ENCODE measurements at regions not wholly inside any gene's neighbourhood (a gene's known extent, or its start where the extent isn't known, plus 50 kb on each side); places are given as distances from the start of the nearest gene placed in this dataset.

DNA sequence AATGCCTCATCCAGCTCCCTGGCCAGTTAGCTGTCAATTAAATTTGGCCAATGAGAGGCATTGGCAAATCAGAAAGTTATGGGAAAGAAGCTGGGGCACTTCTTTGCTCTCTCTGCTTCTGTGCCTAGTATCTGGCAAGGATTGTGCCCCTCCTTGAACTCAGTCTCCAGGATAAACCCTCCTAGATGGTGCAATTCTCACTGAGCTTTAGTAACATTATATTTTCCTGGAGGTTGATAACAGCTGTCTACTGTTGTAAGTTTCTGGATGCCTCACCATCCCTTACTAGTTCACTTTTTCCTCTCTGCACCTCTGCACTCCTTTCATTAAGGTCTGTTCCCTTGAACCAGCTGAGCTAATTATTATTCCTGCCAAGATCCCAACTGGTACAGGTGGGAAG, 329.5 kb downstream of the MFSD1 start:
- DNase-seq: no peak

DNA sequence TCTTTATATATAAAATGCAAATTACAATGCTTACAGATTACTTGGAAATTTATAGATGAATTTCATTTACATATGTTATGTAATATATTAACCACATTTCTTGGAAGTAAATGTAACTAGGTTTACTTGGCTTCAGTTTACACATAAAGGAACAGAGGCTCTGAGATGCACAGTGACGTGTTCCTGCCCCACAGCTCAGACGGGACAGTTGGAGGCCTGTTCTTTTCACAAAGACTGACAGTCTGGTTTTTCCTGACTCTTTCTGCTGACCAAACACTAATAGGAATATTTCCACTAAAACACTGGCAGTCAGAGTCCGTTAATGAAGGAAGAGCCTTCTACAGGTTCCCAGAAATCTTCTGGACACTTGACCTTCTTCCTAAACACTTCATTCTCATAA, 336.1 kb downstream of the MFSD1 start:
- DNase-seq: no peak

DNA sequence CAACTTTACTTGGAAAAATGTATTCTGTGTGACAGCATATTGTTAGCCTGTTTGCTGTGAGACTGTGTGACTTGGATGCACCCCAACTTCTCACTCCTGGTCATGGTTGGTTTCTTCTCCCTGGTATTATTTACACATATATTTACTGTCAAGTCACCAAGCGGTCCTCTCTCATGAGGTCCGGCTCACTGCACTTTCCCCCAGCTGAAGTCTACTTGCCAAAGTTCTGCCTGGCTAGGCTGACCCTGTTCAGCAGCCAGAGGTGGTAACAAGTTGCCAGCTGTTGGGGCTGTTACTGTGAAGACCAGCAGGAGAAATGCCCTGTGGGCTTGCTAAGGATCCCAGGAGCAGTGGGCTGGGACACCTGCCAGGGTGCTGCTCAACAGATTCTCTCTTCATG, 337.5 kb downstream of the MFSD1 start:
- DNase-seq: no peak

DNA sequence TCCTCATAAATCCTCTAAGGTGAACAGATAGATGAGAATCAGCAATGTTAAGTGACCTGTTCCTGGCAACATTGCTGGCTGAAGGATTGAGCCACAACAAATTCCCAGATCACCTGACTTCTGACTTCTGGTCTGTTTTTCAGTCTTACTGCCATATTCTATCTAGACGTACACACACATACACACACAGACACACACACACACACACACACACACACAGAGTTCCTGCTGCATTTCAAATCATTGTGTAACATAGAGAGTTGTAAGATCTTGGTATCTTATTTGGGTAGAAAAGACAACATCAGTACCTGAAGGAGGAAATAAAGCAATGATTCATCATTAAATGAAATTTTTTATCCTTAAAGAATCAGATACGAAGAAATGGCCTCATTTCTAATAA, 342.6 kb downstream of the MFSD1 start:
- DNase-seq: no peak

DNA sequence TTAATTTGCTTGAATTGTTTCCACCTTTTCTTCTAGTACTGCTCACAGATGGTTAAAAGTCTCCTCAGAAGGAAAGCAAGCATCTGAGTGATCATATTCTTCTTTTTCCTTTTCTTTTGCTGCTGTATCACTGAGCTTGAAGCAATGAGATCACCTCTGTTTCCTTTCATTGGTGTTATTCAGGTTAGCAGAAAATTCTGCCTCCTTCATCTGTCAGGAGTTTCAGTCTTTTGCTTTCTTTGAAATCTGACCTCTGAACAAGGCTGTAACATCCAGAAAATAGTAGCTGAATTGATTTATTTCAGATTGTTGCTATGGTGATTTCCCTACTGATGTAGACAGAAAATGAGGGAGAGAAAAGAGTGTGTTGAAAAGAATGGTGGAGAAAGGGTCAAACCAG, 343.0 kb downstream of the MFSD1 start:
- DNase-seq: no peak

DNA sequence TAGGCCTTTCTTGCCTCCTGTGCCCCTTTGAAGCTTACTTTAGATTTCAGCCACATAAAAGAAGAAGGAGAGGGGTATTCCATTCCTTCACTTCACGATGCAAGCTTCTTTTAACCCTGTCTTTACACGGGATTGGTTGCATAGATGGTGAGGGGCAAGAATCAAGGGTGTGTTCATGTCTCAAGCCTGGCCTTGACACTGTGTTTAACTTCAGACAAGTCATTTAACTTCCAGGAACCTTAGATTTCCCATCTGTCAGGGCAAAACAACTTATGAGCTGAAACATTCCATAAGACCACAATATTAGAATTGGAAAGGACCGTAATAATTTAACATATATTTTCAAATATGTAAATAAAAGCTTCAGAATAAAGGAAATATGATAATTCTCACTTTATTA, 344.5 kb downstream of the MFSD1 start:
- no peak for DNase-seq

DNA sequence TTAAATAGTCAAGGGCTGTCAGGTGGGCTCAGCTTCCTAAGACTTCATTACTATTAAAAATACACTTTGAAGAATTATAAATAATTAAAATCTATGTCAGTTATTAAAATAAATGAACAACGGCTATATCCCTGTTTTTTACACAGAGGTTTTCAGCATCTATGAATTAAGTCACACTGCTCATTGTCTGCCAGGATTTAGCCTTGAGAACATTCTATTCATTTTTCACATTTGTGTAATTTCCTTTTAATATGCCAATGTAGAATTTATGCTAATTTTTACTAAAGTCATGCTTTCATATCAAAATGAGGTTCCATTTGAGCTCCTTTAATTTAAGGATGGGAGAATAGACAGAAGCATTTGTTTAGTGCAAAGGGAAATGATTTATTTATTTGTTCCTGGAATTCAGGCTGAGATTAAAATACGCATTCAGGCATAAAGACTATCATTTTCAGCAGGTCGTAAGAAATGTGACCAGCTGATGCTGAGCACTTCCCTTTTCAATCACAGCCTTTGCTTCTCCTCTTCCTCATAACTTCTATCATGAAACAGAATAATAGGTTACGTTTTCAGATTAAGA, 345.1 kb downstream of the MFSD1 start:
- DNase-seq: no peak

DNA sequence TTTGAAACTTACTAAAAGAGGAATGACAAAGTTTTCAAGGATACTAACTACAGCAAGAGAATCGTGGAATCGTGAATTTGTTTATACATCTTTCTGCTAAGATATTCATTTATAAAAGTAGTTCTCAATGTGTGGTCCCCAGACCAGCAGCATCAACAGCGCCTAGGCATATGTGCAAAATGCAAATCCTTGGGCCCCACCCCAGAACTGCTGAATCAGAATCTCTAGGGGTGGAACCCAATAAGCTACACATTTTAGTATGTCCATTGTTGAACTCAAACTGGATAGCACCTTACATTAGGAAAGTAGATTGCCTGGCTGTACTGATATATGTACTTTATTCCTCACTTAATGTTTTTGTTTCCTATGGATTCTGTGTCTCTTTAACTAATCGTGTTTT, 346.0 kb downstream of the MFSD1 start:
- no peak for DNase-seq

DNA sequence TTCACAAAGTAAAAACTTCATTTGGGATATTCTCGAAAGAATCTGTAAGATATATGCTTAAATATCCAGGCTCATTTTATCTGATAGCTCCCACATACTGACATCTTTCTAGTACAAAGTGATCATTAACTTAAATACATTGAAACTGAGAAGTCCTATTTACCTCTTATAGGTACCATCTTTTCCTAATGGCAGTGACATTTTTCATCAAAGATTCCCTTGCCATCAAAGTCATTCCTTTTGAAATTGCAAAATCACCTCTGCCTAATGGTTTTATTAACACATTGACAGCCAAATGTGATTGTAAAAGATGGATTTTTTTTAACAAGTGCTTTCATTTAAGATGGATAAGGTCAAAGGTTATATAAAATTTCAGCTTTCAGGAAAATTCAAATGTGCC, 346.6 kb downstream of the MFSD1 start:
- no peak for DNase-seq

DNA sequence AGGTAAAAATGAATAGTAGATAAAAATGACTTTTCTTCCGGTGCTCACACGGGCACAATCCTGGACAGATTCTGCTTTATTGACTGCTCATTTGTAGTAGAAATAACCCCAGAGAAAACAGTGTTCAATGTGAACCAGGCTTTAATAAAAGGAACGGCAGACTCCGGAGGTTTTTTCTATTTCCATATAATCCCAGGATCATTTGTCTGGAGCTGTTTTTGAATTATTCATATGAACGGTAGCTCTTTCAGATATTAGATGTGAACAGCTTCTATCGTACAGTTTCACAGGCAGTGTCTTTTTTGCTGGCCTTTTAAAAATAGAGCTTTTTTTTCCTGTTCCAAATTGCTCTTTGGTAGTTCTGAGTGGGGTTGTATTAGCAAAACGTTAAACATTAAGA, 347.3 kb downstream of the MFSD1 start:
- no peak for DNase-seq

DNA sequence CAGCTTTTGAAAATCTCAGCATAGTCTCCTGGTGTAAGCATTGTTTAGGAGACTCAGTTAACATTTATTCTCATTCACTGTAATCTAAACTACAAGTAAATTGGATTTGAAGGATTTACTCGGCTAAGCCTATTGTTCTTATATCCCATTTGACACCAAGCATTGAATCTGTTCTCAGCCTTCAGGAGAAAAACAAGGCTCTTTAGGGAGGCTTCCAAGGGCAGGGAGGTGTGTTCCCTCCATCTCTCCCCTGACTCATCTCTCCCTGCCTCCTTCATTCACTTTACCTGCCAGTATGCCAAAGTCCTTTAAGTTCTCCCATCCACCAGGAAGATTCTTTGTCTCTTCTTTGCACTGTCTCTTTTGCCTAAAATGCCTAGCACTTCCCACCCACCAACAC, 347.8 kb downstream of the MFSD1 start:
- DNase-seq: no peak

DNA sequence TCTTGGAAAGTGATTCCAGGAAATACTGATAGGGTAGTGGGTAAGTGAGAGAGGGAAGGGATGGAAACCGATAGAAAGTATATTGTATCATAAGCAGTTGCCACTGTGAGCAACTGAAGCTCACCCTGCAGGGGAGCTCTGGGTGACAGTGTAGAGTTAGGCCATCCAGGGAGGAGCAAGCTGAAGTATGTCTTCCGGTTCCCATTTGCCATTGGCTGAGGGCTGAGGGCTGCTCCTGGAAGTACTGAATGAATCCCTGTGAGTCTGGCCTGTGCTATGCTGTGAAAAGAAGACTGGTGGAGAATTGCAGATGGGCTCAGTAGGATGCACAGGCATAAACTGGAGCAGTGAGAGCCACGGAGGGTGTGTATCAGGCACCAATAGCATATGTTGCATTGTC, 348.3 kb downstream of the MFSD1 start:
- no peak for DNase-seq

DNA sequence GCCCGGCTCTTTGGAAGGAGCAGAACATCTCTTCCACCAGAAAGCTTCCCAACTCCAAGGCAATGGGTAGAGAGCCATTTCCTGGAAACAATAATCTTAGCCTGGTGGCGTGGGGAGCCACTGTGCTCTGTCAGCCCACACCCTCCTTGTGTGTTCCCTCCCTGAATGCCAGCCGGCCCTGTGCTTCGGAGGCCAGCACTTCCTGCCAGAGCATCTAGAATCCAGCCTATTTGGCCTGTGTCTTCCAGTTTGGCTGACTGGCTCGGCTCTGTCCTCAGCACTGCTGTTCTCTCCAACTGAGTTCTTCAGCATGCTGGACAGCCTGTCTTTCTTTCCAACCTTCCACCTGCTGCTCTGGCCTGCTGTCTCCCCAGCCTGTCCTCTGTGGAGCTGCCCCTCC, 349.3 kb downstream of the MFSD1 start:
- DNase-seq: no peak

DNA sequence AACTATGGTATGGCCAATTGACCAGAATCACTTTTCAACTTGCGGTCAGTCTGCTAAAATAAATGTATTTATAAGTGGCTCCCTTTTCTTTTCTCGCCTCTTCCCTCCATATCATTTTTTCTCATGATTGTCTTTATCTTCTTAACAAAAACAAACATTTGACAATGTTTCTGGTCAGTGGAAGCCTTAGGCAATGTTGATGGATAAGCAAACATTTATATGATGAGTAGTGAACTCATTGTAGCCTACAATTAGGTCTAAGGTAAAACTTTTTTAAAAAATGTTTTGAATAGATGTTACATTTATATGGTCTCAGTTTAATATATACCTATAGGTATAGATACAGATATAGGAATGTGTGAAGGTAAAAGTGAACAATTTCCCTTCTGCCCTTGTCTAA, 355.4 kb downstream of the MFSD1 start:
- no peak for DNase-seq

DNA sequence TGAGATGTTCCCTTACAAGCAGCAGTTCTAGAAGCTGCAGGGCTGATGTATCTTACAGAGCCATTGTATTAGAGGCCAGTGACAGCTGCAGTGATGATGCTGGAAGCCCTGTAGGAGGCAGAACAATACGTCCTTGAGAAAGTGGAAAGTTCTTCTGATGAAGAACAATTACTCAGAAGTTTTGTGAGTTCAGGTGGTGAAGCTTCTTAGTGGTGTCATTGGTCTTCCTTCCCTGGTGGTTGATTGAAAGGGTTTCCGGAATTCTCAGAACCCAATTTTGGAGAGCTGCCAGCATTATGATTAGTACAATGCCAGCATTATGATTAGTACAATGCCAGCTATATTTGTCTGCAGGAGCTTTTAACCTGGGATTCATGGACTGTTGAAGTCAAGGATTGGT, 356.4 kb downstream of the MFSD1 start:
- no peak for DNase-seq

DNA sequence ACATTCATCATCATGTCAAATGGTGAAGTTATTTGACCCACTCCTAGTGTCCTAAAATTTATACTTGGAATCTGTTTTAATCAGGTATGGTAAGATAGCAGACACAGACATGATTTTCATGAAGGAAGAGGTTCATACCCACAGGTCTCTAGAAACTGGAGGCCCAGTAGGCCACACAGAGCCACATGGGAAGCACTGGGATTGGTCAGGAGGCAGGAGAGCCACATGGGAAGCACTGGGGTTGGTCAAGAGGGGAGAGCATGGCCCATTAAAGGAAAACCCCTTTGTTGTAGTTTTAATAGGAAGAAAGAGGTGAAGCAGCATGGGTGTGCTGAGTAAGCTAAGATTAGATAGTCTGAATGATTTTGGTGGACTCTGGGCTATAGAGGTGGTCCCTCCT, 356.9 kb downstream of the MFSD1 start:
- no peak for DNase-seq

DNA sequence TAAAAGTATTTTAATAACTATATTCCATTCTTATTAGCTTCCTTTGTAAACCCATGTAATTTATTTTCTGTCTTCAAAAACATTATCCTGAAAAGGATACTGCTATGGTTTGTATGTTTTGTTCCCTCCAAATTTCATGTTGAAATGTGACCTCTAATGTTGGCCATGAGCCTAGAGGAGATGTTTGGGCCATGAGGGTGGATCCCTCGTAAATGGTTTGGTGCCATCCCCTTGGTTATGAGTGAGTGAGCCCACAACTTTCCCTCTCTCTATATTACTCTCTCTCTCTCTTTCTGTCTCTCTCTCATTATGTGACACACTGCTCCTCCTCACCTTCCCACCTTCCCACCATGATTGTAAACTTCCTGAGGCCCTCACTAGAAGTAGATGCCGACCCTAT, 357.7 kb downstream of the MFSD1 start:
- no peak for DNase-seq

DNA sequence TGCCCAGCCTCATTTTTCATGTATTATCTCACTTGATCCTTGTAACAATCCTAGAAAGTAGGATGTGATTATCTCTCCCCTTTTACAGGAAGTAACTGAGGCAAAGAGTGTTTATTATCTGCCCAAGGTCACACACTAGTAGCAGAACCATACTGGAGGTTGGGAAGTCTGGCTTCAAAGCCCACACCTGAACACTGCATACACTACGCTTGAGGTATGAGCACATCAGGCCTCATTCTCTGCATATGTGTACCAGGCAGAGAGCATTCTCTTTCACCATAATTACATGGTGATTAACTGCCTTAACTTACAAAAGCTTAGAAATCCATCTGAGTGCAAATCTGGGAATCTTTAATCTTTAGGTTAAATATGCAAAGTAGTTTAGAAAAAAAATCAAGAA, 361.8 kb downstream of the MFSD1 start:
- no peak for DNase-seq

DNA sequence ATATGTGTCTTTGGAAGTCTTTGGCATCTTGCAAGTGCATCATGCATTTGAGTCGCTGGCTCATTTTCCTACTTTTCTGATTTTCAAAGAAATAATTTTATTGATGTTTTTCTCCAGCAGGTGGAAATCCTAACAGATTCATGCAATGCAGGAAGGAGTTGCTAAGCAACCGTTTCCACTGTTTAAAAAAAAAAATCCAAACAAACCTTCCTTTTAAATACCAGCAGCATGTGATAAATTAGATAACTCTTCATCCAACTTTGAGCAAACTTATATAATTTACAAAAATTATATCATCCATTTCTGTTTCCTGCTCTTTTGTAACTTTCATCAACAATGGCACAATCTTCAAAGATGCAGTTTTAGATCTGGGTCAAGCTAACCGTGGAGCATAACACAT, 364.1 kb downstream of the MFSD1 start:
- DNase-seq: no peak

DNA sequence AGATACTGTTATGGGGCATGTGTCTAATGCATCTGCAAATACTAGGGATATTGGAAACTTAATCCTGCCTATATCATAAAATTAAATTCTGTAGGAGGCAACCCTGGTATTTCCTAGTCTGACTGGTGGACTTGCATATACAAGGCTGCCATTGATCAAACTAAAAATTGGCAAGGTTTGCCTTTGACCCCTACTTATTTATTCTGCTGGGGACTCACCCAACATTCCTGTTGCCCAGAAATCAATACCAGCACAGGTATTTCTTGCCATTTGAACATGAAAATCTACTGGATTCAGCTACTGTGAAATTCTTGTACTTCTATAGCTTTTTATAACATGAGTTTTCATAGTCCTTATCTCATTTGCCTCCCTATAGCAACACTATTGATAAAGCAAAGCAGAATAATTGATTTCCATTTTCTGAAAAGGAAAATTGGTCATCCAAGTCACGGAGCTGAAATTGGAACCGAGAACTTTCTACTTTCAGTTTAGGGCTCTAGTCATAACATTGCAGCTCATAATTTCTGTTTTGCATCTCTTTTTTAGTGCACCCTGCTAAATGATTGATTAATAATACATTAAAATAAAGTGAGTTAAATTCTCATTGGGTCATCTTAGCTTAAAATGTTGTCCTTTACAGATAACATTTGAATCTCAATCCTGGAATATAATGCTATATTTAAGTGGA, 365.2 kb downstream of the MFSD1 start:
- DNase-seq: no peak

DNA sequence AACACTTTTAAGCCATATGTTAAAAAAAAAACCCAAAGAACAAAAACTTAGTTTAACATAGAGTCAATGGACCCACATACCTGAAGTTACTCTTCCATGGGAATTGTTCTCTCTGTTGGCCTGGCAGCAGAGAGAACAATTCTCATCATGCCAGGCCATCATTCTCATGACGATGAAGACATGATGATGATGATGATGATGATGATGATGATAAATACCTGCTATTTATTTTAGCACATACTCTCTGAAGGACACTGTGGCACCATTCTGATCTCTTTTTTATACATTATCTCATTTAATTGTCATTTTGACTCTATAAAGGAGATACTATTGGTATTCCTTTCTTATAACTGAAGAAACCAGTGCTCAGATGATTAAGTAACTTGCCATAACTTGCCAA, 366.9 kb downstream of the MFSD1 start:
- no peak for DNase-seq

DNA sequence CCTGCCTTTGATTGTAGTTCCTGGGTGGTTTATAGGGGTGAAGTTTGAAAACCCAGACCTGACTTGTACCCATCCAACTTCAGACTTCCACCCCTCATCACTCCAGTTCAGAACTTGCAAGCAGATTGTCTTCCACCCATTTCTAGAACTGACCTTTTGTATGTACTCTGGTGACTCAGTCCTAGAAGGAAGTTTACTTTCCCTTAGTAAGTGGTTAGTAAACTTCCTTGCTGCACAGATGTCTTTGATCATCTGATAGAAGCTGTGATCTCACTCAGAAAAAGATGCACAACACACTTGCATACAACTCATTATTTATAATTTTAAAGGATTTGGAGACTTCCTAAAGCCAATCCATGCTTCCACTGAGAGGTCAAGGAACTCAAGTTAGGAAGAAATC, 368.0 kb downstream of the MFSD1 start:
- no peak for DNase-seq

DNA sequence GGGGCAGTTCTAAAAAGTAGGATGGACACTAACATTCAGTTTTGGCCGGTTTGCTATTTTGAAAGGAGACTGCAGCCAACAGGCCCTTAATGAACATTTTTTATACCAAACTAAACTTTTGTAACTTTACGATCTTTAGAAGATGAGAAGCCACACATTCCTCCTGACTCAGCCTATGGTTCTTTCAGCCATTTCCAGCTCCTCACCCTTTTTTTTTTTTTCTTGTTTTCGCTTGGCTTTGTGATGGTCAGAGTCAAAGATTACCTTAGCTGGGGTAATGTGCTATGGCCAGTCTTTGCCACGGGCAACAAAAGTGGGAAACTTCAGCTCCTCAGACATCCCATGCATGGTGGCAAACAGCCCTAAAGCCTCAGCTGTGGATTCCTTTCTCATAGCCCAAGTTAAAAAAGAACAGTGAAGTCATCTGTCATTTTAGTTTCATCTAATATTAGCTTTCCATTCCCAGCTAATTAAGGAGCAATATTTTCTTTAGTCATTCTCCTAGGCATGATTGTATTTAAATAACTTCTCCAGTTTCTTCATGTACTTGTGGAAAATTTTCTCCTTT, 368.7 kb downstream of the MFSD1 start:
- DNase-seq: no peak

DNA sequence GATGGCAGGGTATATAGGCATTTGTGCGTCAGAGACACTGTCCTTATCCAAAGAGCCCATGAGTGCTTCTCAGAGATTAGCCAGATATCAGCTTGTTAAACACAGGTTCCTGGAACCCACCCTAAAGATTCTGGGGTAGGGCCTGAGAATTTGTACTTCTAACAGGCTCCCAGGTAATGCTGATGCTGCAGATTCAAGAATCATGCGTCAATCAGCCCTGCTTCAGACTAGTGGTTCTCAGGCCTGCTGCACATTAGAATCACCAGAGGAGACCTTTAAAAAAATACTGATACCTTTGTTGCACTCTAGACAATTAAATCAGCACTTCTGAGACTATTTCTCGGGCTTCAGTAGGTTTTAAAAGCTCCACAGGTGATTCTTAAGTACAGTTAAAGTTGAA, 369.5 kb downstream of the MFSD1 start:
- DNase-seq: no peak

DNA sequence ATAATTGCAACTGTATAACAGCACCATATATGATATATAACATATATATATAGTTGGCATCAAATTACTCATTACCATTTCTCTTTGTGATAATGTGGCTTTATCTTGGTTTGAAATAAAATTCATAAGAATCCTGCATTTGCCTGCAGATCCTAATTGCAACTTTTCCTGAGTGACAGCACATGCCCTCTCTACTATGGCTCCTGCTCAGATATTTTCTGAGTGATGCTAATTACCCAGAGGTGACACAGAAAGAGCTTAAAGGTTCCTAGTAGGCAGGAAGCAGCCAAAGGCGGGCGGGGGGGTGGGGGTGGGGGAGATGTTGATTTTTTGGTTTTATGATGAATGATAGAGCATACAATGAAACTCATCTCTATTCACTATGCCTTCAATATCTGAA, 370.6 kb downstream of the MFSD1 start:
- no peak for DNase-seq

All from CD4-positive, alpha-beta T cell treated with Interleukin-4 for 1 hour (primary cell).